ENCODE measurements at regions not wholly inside any gene's neighbourhood (a gene's known extent, or its start where the extent isn't known, plus 50 kb on each side); places are given as distances from the start of the nearest gene placed in this dataset.

DNA sequence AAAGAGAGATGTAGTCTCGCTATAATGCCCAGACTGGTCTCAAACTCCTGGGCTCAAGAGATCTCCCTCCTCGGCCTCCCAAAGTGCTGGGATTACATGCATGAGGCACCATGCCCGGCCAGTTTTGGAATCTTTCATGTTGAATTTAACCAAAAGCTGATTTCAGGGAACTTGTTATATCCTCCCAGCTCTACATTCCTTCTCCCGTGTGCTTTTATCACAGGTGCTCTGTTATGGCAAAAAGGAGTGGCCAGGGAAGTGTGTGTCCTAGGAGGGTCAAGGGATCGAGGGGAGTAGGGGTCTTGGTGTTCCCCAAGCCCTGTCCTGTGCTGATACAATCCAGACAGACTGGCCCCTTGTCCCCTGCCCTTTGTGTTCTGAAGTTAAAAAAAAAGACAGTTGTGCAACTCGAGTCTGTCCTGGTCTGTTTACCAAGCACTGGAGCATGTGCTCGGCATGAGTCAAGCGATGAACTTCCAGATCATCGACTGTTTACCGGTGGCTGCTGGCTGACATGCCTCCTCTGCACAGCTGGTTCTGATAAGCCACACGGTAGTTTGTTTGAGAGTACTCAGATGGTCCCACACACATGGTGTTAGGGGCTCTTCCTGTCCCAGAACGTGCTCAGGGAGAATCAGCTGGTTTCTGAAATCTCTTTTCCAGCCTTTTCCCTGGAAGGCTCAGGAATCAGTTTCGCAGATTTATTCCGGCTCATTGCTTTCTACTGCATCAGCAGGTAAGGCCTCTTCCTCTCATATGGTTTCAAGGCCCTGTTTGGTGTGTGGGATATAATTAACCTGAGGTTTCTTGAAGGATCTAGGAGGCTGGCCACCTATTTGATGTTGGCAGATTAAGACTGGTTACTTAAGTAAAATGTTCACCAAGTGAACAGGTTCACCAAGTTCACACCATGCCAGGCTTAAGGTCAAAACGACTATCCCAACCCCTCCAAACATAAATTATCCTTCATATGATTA, 52.6 kb upstream of the NAA20 start:
- H3K36me3 ChIP-seq: no peaks in the 10 kb centered on the region
- H3K9me3 ChIP-seq: no peaks in the 10 kb centered on the region
- no peak overlapping the region for H3K4me3 ChIP-seq
- H3K27me3 ChIP-seq: no peaks in the 10 kb centered on the region
- TF ChIP-seq, protein P1, sequence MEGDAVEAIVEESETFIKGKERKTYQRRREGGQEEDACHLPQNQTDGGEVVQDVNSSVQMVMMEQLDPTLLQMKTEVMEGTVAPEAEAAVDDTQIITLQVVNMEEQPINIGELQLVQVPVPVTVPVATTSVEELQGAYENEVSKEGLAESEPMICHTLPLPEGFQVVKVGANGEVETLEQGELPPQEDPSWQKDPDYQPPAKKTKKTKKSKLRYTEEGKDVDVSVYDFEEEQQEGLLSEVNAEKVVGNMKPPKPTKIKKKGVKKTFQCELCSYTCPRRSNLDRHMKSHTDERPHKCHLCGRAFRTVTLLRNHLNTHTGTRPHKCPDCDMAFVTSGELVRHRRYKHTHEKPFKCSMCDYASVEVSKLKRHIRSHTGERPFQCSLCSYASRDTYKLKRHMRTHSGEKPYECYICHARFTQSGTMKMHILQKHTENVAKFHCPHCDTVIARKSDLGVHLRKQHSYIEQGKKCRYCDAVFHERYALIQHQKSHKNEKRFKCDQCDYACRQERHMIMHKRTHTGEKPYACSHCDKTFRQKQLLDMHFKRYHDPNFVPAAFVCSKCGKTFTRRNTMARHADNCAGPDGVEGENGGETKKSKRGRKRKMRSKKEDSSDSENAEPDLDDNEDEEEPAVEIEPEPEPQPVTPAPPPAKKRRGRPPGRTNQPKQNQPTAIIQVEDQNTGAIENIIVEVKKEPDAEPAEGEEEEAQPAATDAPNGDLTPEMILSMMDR (IDR thresholded peaks at IDR 0.05): no peak
- peak; percentile 48 for DNase-seq
- intact Hi-C loops (cut with DNase I): no loop called here
- no peaks in the 10 kb centered on the region for H3K4me1 ChIP-seq
- peak overlapping the region; percentile 61 for H3K27ac ChIP-seq
- H3K9ac ChIP-seq (ENCODE audit: low read depth in 2 of 2, low read length in 2 of 2): no peak overlapping the region

- TF ChIP-seq, protein P1 (IDR thresholded peaks at IDR 0.05): no peak
- intact Hi-C loops (cut with DNase I): no loop called here
- no peak overlapping the region for H3K27ac ChIP-seq
Measured at GRCh38 chr20:19966840-19967239, 50.3 kb upstream of the NAA20 start.

More at GRCh38 chr20:19966840-19967239, 50.3 kb upstream of the NAA20 start:
- DNase-seq: no peak
- H3K27me3 ChIP-seq: no peaks in the 10 kb centered on the region
- H3K9me3 ChIP-seq: no peaks in the 10 kb centered on the region
- no peak overlapping the region for H3K9ac ChIP-seq (ENCODE audit: low read depth in 2 of 2, low read length in 2 of 2)
- H3K4me1 ChIP-seq: no peaks in the 10 kb centered on the region
- H3K4me3 ChIP-seq: no peak overlapping the region
- H3K36me3 ChIP-seq: no peaks in the 10 kb centered on the region

Measured in colonic mucosa (tissue), 4 donors.